ENCODE measurements at regions not wholly inside any gene's neighbourhood (a gene's known extent, or its start where the extent isn't known, plus 50 kb on each side); places are given as distances from the start of the nearest gene placed in this dataset.
"Not testable (repeated sequence)": the region's sequence is repeated elsewhere in the genome, so short reads cannot be mapped to it uniquely, and the experiment has no call there.

- no peaks in the 10 kb centered on the region for H4K20me1 ChIP-seq (ENCODE audit: insufficient read depth, low read length)
- H3K9ac ChIP-seq (ENCODE audit: low read length), result no peak overlapping the region
- no peak overlapping the region for H3K27ac ChIP-seq (ENCODE audit: low read length)
- H3K4me1 ChIP-seq (ENCODE audit: low read length), result peaks cover 7% of the 10 kb centered on the region
- no peaks in the 10 kb centered on the region for H3K9me3 ChIP-seq (ENCODE audit: insufficient read depth, low read length)
- H3K4me2 ChIP-seq (ENCODE audit: low read length), result no peak overlapping the region
- no peaks in the 10 kb centered on the region for H3K36me3 ChIP-seq (replicated peaks; ENCODE audit: low read depth, low read length)
- H3K4me3 ChIP-seq (ENCODE audit: low read length), result no peak overlapping the region
- H3K27me3 ChIP-seq (ENCODE audit: low read depth, low read length), result no peaks in the 10 kb centered on the region
- no peak overlapping the region for H2AFZ ChIP-seq (ENCODE audit: low read depth, low read length)
- H3K79me2 ChIP-seq (ENCODE audit: low read length), result no peaks in the 10 kb centered on the region
- TF ChIP-seq CTCF (IDR thresholded peaks at IDR 0.05; ENCODE audit: low read depth, low read length), result no peak
- TF ChIP-seq EZH2phosphoT487 (IDR thresholded peaks at IDR 0.05; ENCODE audit: low read depth), result no peak
Observed at GRCh38 chr2:64881037-64881492, 108.1 kb upstream of the SLC1A4 start.

- Histone ChIP-seq H3K4me3 (ENCODE audit: low read length) (no peak overlapping the region), H3K36me3 (replicated peaks; ENCODE audit: low read depth, low read length) (no peaks in the 10 kb centered on the region), H3K9me3 (ENCODE audit: insufficient read depth, low read length) (peaks cover 5% of the 10 kb centered on the region; the same call in 1 of the 2 replicates), H3K79me2 (ENCODE audit: low read length) (no peaks in the 10 kb centered on the region), H4K20me1 (ENCODE audit: insufficient read depth, low read length) (no peaks in the 10 kb centered on the region), H3K9ac (ENCODE audit: low read length) (no peak overlapping the region), H3K4me2 (ENCODE audit: low read length) (no peak overlapping the region), H2AFZ (ENCODE audit: low read depth, low read length) (no peak overlapping the region), H3K4me1 (ENCODE audit: low read length) (no peaks in the 10 kb centered on the region), H3K27me3 (ENCODE audit: low read depth, low read length) (no peaks in the 10 kb centered on the region), H3K27ac (ENCODE audit: low read length) (no peak overlapping the region)
- no peak for TF ChIP-seq EZH2phosphoT487 (IDR thresholded peaks at IDR 0.05; ENCODE audit: low read depth)
- no peak for TF ChIP-seq CTCF (IDR thresholded peaks at IDR 0.05; ENCODE audit: low read depth, low read length)
Observed at GRCh38 chr2:64887565-64887964, 101.6 kb upstream of the SLC1A4 start.

- Histone ChIP-seq H3K79me2 (ENCODE audit: low read length) (no peaks in the 10 kb centered on the region), H3K4me1 (ENCODE audit: low read length) (no peaks in the 10 kb centered on the region), H3K36me3 (replicated peaks; ENCODE audit: low read depth, low read length) (no peaks in the 10 kb centered on the region), H3K9ac (ENCODE audit: low read length) (no peak overlapping the region), H3K4me3 (ENCODE audit: low read length) (no peak overlapping the region), H3K27me3 (ENCODE audit: low read depth, low read length) (no peaks in the 10 kb centered on the region), H3K9me3 (ENCODE audit: insufficient read depth, low read length) (peaks cover 5% of the 10 kb centered on the region; the same call in 1 of the 2 replicates), H3K27ac (ENCODE audit: low read length) (no peak overlapping the region), H3K4me2 (ENCODE audit: low read length) (no peak overlapping the region), H4K20me1 (ENCODE audit: insufficient read depth, low read length) (no peaks in the 10 kb centered on the region), H2AFZ (ENCODE audit: low read depth, low read length) (no peak overlapping the region)
- TF ChIP-seq EZH2phosphoT487 (IDR thresholded peaks at IDR 0.05; ENCODE audit: low read depth) (no peak), CTCF (IDR thresholded peaks at IDR 0.05; ENCODE audit: low read depth, low read length) (peak; percentile 15; the same call in 1 of the 2 replicates)
Observed at GRCh38 chr2:64888591-64889309, 100.4 kb upstream of the SLC1A4 start.

GRCh38 chr2:64889803-64890202, 99.4 kb upstream of the SLC1A4 start:
- no peaks in the 10 kb centered on the region for H3K4me1 ChIP-seq (ENCODE audit: low read length)
- H3K36me3 ChIP-seq (replicated peaks; ENCODE audit: low read depth, low read length), result no peaks in the 10 kb centered on the region
- H3K79me2 ChIP-seq (ENCODE audit: low read length), result no peaks in the 10 kb centered on the region
- TF ChIP-seq EZH2phosphoT487 (IDR thresholded peaks at IDR 0.05; ENCODE audit: low read depth) (no peak), CTCF (IDR thresholded peaks at IDR 0.05; ENCODE audit: low read depth, low read length) (no peak)
- no peak overlapping the region for H3K4me2 ChIP-seq (ENCODE audit: low read length)
- H3K27me3 ChIP-seq (ENCODE audit: low read depth, low read length), result no peaks in the 10 kb centered on the region
- H2AFZ ChIP-seq (ENCODE audit: low read depth, low read length), result no peak overlapping the region
- no peak overlapping the region for H3K9ac ChIP-seq (ENCODE audit: low read length)
- H3K4me3 ChIP-seq (ENCODE audit: low read length), result no peak overlapping the region
- H3K9me3 ChIP-seq (ENCODE audit: insufficient read depth, low read length), result peaks cover 5% of the 10 kb centered on the region; the same call in 1 of the 2 replicates
- H4K20me1 ChIP-seq (ENCODE audit: insufficient read depth, low read length), result no peaks in the 10 kb centered on the region
- no peak overlapping the region for H3K27ac ChIP-seq (ENCODE audit: low read length)

GRCh38 chr2:64896572-64896971, 92.6 kb upstream of the SLC1A4 start:
- not testable (repeated sequence) for H3K79me2 ChIP-seq (ENCODE audit: low read length); H3K9me3 ChIP-seq (ENCODE audit: insufficient read depth, low read length); H3K9ac ChIP-seq (ENCODE audit: low read length); H3K4me1 ChIP-seq (ENCODE audit: low read length); H2AFZ ChIP-seq (ENCODE audit: low read depth, low read length); H3K4me3 ChIP-seq (ENCODE audit: low read length); H3K27ac ChIP-seq (ENCODE audit: low read length); H3K36me3 ChIP-seq (replicated peaks; ENCODE audit: low read depth, low read length); H3K4me2 ChIP-seq (ENCODE audit: low read length); H3K27me3 ChIP-seq (ENCODE audit: low read depth, low read length); H4K20me1 ChIP-seq (ENCODE audit: insufficient read depth, low read length)
